ENCODE measurements at regions not wholly inside any gene's neighbourhood (a gene's known extent, or its start where the extent isn't known, plus 50 kb on each side); places are given as distances from the start of the nearest gene placed in this dataset.

- H3K4me3 ChIP-seq (ENCODE audit: low read depth in 1 of 2, low read length in 2 of 2) = no peak overlapping the region
- H3K4me1 ChIP-seq (ENCODE audit: control insufficient read depth in 1 of 2, insufficient read depth in 2 of 2, low read length in 2 of 2) = no peaks in the 10 kb centered on the region
- H3K9me3 ChIP-seq (ENCODE audit: control insufficient read depth in 1 of 2, low read length in 2 of 2) = no peaks in the 10 kb centered on the region
- H3K27ac ChIP-seq (ENCODE audit: low read depth, low read length) = no peak overlapping the region
- no peaks in the 10 kb centered on the region for H3K36me3 ChIP-seq (ENCODE audit: control insufficient read depth in 1 of 2, insufficient read depth in 2 of 2, low read length in 2 of 2)
- no peaks in the 10 kb centered on the region for H3K27me3 ChIP-seq (ENCODE audit: control insufficient read depth in 1 of 2, insufficient read depth in 2 of 2, low read length in 2 of 2)
- H3K9ac ChIP-seq (ENCODE audit: low read depth in 1 of 2, low read length in 2 of 2) = no peak overlapping the region
Measured at GRCh38 chr3:111303760-111304159, 232.1 kb downstream of the NECTIN3 start.

GRCh38 chr3:111307676-111308075, 234.3 kb upstream of the CD96 start:
- H3K4me1 ChIP-seq (ENCODE audit: control insufficient read depth in 1 of 2, insufficient read depth in 2 of 2, low read length in 2 of 2) = peaks cover 20 to 25% of the 10 kb centered on the region in 2 donors
- no peaks in the 10 kb centered on the region for H3K36me3 ChIP-seq (ENCODE audit: control insufficient read depth in 1 of 2, insufficient read depth in 2 of 2, low read length in 2 of 2)
- no peak overlapping the region for H3K4me3 ChIP-seq (ENCODE audit: low read depth in 1 of 2, low read length in 2 of 2)

DNA sequence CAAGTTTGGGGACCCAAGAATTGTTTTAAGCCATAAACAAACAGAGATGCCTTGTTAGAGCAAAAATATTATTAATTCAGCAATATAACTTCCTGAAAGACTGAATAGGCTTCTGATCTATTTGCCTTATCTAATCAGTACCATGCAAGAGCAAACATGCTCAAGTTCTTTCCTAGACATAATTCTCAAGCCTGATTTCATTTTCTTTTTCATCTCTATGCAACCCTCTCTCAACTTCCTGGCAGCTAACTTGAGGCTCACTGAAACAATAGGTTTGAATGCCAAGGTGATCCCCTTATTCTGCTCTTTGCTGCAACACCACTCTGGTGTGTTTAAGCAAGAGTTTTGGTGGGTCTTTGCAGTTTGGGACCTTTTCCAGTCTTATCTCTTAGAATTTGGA, 230.9 kb upstream of the CD96 start:
- H3K27ac ChIP-seq (ENCODE audit: low read depth, low read length) = no peak overlapping the region
- no peaks in the 10 kb centered on the region for H3K27me3 ChIP-seq (ENCODE audit: control insufficient read depth in 1 of 2, insufficient read depth in 2 of 2, low read length in 2 of 2)

More at GRCh38 chr3:111307676-111308075, 234.3 kb upstream of the CD96 start:
- Histone ChIP-seq H3K9me3 (ENCODE audit: control insufficient read depth in 1 of 2, low read length in 2 of 2) (no peaks in the 10 kb centered on the region), H3K27me3 (ENCODE audit: control insufficient read depth in 1 of 2, insufficient read depth in 2 of 2, low read length in 2 of 2) (no peaks in the 10 kb centered on the region), H3K27ac (ENCODE audit: low read depth, low read length) (no peak overlapping the region), H3K9ac (ENCODE audit: low read depth in 1 of 2, low read length in 2 of 2) (no peak overlapping the region)

GRCh38 chr3:111311709-111312235, 230.2 kb upstream of the CD96 start:
- H3K27me3 ChIP-seq (ENCODE audit: control insufficient read depth in 1 of 2, insufficient read depth in 2 of 2, low read length in 2 of 2) = no peaks in the 10 kb centered on the region
- H3K4me3 ChIP-seq (ENCODE audit: low read depth in 1 of 2, low read length in 2 of 2) = no peak overlapping the region
- peaks cover 25 to 48% of the 10 kb centered on the region in 2 donors for H3K4me1 ChIP-seq (ENCODE audit: control insufficient read depth in 1 of 2, insufficient read depth in 2 of 2, low read length in 2 of 2)
- no peak overlapping the region for H3K9ac ChIP-seq (ENCODE audit: low read depth in 1 of 2, low read length in 2 of 2)
- H3K27ac ChIP-seq (ENCODE audit: low read depth, low read length) = no peak overlapping the region
- no peaks in the 10 kb centered on the region for H3K36me3 ChIP-seq (ENCODE audit: control insufficient read depth in 1 of 2, insufficient read depth in 2 of 2, low read length in 2 of 2)
- H3K9me3 ChIP-seq (ENCODE audit: control insufficient read depth in 1 of 2, low read length in 2 of 2) = no peaks in the 10 kb centered on the region

More for the DNA sequence above, 230.9 kb upstream of the CD96 start:
- H3K4me1 ChIP-seq (ENCODE audit: control insufficient read depth in 1 of 2, insufficient read depth in 2 of 2, low read length in 2 of 2) = peaks cover 25 to 48% of the 10 kb centered on the region in 2 donors
- H3K9me3 ChIP-seq (ENCODE audit: control insufficient read depth in 1 of 2, low read length in 2 of 2) = no peaks in the 10 kb centered on the region
- no peaks in the 10 kb centered on the region for H3K36me3 ChIP-seq (ENCODE audit: control insufficient read depth in 1 of 2, insufficient read depth in 2 of 2, low read length in 2 of 2)
- H3K9ac ChIP-seq (ENCODE audit: low read depth in 1 of 2, low read length in 2 of 2) = no peak overlapping the region
- no peak overlapping the region for H3K4me3 ChIP-seq (ENCODE audit: low read depth in 1 of 2, low read length in 2 of 2)

GRCh38 chr3:111314181-111314873, 227.7 kb upstream of the CD96 start:
- Histone ChIP-seq H3K9ac (ENCODE audit: low read depth in 1 of 2, low read length in 2 of 2) (no peak overlapping the region), H3K27me3 (ENCODE audit: control insufficient read depth in 1 of 2, insufficient read depth in 2 of 2, low read length in 2 of 2) (no peaks in the 10 kb centered on the region), H3K27ac (ENCODE audit: low read depth, low read length) (no peak overlapping the region), H3K4me1 (ENCODE audit: control insufficient read depth in 1 of 2, insufficient read depth in 2 of 2, low read length in 2 of 2) (peaks cover 25 to 44% of the 10 kb centered on the region in 2 donors), H3K4me3 (ENCODE audit: low read depth in 1 of 2, low read length in 2 of 2) (no peak overlapping the region), H3K9me3 (ENCODE audit: control insufficient read depth in 1 of 2, low read length in 2 of 2) (no peaks in the 10 kb centered on the region), H3K36me3 (ENCODE audit: control insufficient read depth in 1 of 2, insufficient read depth in 2 of 2, low read length in 2 of 2) (no peaks in the 10 kb centered on the region)

DNA sequence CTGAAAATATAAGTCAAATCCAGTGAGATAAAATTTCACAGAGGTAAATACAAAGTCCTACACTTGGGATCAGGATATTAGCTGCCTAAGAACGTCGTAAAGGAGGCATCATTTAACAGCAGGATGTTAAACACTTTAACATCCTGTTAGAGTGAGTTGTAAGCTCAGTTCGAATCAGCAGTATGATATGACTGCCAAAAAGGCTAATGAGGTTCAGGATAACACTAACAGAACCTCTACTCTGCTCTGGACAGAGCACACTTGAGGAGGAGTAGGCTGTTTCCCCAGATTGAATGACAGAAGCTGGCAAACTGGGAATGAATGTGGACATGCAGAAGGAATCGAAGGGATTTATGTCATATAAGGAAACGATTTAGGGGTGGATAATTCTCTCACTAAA, 227.1 kb upstream of the CD96 start:
- no peak overlapping the region for H3K27ac ChIP-seq (ENCODE audit: low read depth, low read length)

DNA sequence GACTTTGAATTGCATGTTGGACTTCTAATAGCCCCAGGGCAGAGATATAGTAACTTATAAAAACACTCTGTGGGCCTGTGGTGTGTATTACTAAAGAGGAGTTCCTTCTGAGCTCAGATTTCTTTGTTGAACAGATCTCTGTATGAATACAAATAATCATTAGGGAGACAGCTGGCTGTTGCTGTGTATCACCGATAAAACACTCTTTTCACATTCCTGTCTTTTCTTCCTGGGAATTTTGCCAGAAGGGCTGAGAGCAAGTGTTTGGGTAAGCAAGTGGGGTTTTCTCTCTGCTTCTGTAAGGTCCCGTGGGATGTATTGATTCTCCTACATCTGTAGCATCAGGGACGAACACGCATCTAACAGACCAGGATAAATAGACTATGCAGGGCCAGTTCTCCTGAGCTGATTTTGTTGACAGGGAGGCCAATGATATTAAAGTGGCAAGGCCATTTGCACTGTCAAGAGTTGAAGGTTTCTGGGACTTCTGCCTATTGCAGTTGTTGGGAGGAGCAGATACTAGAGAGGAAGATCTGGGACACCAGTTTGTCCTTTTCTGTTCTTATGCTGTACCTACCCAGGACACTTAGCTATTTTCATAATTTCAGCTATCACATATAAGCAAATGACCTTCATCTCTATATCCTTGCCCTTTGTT, 225.9 kb upstream of the CD96 start:
- Histone ChIP-seq H3K27me3 (ENCODE audit: control insufficient read depth in 1 of 2, insufficient read depth in 2 of 2, low read length in 2 of 2) (no peaks in the 10 kb centered on the region), H3K36me3 (ENCODE audit: control insufficient read depth in 1 of 2, insufficient read depth in 2 of 2, low read length in 2 of 2) (no peaks in the 10 kb centered on the region), H3K9me3 (ENCODE audit: control insufficient read depth in 1 of 2, low read length in 2 of 2) (no peaks in the 10 kb centered on the region), H3K27ac (ENCODE audit: low read depth, low read length) (no peak overlapping the region), H3K4me1 (ENCODE audit: control insufficient read depth in 1 of 2, insufficient read depth in 2 of 2, low read length in 2 of 2) (peaks cover 15 to 31% of the 10 kb centered on the region in 2 donors), H3K9ac (ENCODE audit: low read depth in 1 of 2, low read length in 2 of 2) (no peak overlapping the region), H3K4me3 (ENCODE audit: low read depth in 1 of 2, low read length in 2 of 2) (no peak overlapping the region)

More for the DNA sequence above, 227.1 kb upstream of the CD96 start:
- Histone ChIP-seq H3K27me3 (ENCODE audit: control insufficient read depth in 1 of 2, insufficient read depth in 2 of 2, low read length in 2 of 2) (no peaks in the 10 kb centered on the region), H3K4me1 (ENCODE audit: control insufficient read depth in 1 of 2, insufficient read depth in 2 of 2, low read length in 2 of 2) (peaks cover 25 to 40% of the 10 kb centered on the region in 2 donors), H3K36me3 (ENCODE audit: control insufficient read depth in 1 of 2, insufficient read depth in 2 of 2, low read length in 2 of 2) (no peaks in the 10 kb centered on the region), H3K4me3 (ENCODE audit: low read depth in 1 of 2, low read length in 2 of 2) (no peak overlapping the region), H3K9me3 (ENCODE audit: control insufficient read depth in 1 of 2, low read length in 2 of 2) (no peaks in the 10 kb centered on the region), H3K9ac (ENCODE audit: low read depth in 1 of 2, low read length in 2 of 2) (no peak overlapping the region)

- Histone ChIP-seq H3K9me3 (ENCODE audit: control insufficient read depth in 1 of 2, low read length in 2 of 2) (no peaks in the 10 kb centered on the region), H3K36me3 (ENCODE audit: control insufficient read depth in 1 of 2, insufficient read depth in 2 of 2, low read length in 2 of 2) (no peaks in the 10 kb centered on the region), H3K4me1 (ENCODE audit: control insufficient read depth in 1 of 2, insufficient read depth in 2 of 2, low read length in 2 of 2) (peaks cover 5 to 22% of the 10 kb centered on the region in 2 donors), H3K9ac (ENCODE audit: low read depth in 1 of 2, low read length in 2 of 2) (no peak overlapping the region), H3K27ac (ENCODE audit: low read depth, low read length) (no peak overlapping the region), H3K4me3 (ENCODE audit: low read depth in 1 of 2, low read length in 2 of 2) (no peak overlapping the region), H3K27me3 (ENCODE audit: control insufficient read depth in 1 of 2, insufficient read depth in 2 of 2, low read length in 2 of 2) (no peaks in the 10 kb centered on the region)
Measured at GRCh38 chr3:111318289-111318688, 223.7 kb upstream of the CD96 start.

GRCh38 chr3:111319598-111319997, 222.4 kb upstream of the CD96 start:
- no peak overlapping the region for H3K27ac ChIP-seq (ENCODE audit: low read depth, low read length)
- no peak overlapping the region for H3K9ac ChIP-seq (ENCODE audit: low read depth in 1 of 2, low read length in 2 of 2)
- H3K4me3 ChIP-seq (ENCODE audit: low read depth in 1 of 2, low read length in 2 of 2) = no peak overlapping the region
- no peaks in the 10 kb centered on the region for H3K36me3 ChIP-seq (ENCODE audit: control insufficient read depth in 1 of 2, insufficient read depth in 2 of 2, low read length in 2 of 2)
- no peaks in the 10 kb centered on the region for H3K27me3 ChIP-seq (ENCODE audit: control insufficient read depth in 1 of 2, insufficient read depth in 2 of 2, low read length in 2 of 2)
- H3K9me3 ChIP-seq (ENCODE audit: control insufficient read depth in 1 of 2, low read length in 2 of 2) = no peaks in the 10 kb centered on the region
- peaks cover 0 to 17% of the 10 kb centered on the region in 2 donors for H3K4me1 ChIP-seq (ENCODE audit: control insufficient read depth in 1 of 2, insufficient read depth in 2 of 2, low read length in 2 of 2)

GRCh38 chr3:111321786-111322185, 220.2 kb upstream of the CD96 start:
- Histone ChIP-seq H3K36me3 (ENCODE audit: control insufficient read depth in 1 of 2, insufficient read depth in 2 of 2, low read length in 2 of 2) (no peaks in the 10 kb centered on the region), H3K9ac (ENCODE audit: low read depth in 1 of 2, low read length in 2 of 2) (no peak overlapping the region), H3K27ac (ENCODE audit: low read depth, low read length) (no peak overlapping the region), H3K4me3 (ENCODE audit: low read depth in 1 of 2, low read length in 2 of 2) (no peak overlapping the region), H3K4me1 (ENCODE audit: control insufficient read depth in 1 of 2, insufficient read depth in 2 of 2, low read length in 2 of 2) (peaks cover 0 to 3% of the 10 kb centered on the region in 2 donors), H3K9me3 (ENCODE audit: control insufficient read depth in 1 of 2, low read length in 2 of 2) (no peaks in the 10 kb centered on the region), H3K27me3 (ENCODE audit: control insufficient read depth in 1 of 2, insufficient read depth in 2 of 2, low read length in 2 of 2) (no peaks in the 10 kb centered on the region)

Measured in duodenal mucosa (tissue), 2 donors.